H1 (cell line): ENCODE measurements at regions not wholly inside any gene's neighbourhood (a gene's known extent, or its start where the extent isn't known, plus 50 kb on each side); places are given as distances from the start of the nearest gene placed in this dataset.

Experiments
- CTCF ChIA-PET: fragments of 300-600 bp; sonication (Branson Sonifier 250); formaldehyde crosslinking; loops from one replicate; lab custom pipeline; 2021; ENCODE audit not compliant: partially characterized antibody; lab: Charles Lee
- POLR2A ChIA-PET: fragments of 300-600 bp; sonication (Branson Sonifier 250); formaldehyde crosslinking; loops from one replicate; lab custom pipeline; 2021; ENCODE audit warnings: inconsistent platforms; ENCODE audit not compliant: partially characterized antibody; lab: Charles Lee
- DNase-seq, 2 experiments: peaks; one replicate each; pipeline versions ENCODE4 v3.0.0 to v3.0.0-alpha.2; 2010 to 2022; ENCODE audit warnings: low spot score in 2 of 2, low read depth in 1 of 2, mixed read lengths in 1 of 2
- FAIRE-seq: peaks from 2 replicates; lab custom pipeline; 2011; peaks lifted over from hg19 to GRCh38; lab: Jason Lieb, UNC
- H2AFZ ChIP-seq: 2 replicates; pipeline ENCODE4 v1.8.1; 2012; ENCODE audit warnings: low read length, inconsistent platforms
- H2AK5ac ChIP-seq: 2 replicates; pipeline ENCODE4 v1.6.1; 2013; ENCODE audit warnings: low read depth, low read length
- H2BK120ac ChIP-seq: replicated peaks from 2 replicates; pipeline ENCODE3; 2013; ENCODE audit warnings: low read depth, low read length, inconsistent platforms
- H2BK12ac ChIP-seq: 2 replicates; pipeline ENCODE4 v1.6.1; 2013; ENCODE audit warnings: low read depth, low read length
- H2BK15ac ChIP-seq: 2 replicates; pipeline ENCODE4 v1.6.1; 2013; ENCODE audit warnings: low read length
- H2BK20ac ChIP-seq: 2 replicates; pipeline ENCODE4 v1.6.1; 2013; ENCODE audit warnings: low read length
- H2BK5ac ChIP-seq: 2 replicates; pipeline ENCODE4 v1.6.1; 2013; ENCODE audit warnings: low read depth, low read length
- H3K14ac ChIP-seq: 2 replicates; pipeline ENCODE4 v1.6.1; 2013; ENCODE audit warnings: inconsistent platforms; ENCODE audit not compliant: insufficient read length
- H3K18ac ChIP-seq: 2 replicates; pipeline ENCODE4 v1.6.1; 2013; ENCODE audit warnings: low read length; ENCODE audit errors: extremely low read depth
- H3K23ac ChIP-seq: 2 replicates; pipeline ENCODE4 v1.6.1; 2013; ENCODE audit warnings: inconsistent platforms; ENCODE audit not compliant: insufficient read length
- H3K23me2 ChIP-seq: 2 replicates; pipeline ENCODE4 v1.6.1; 2013; ENCODE audit warnings: low read depth, low read length
- H3K27ac ChIP-seq: 2 replicates; pipeline ENCODE4 v1.6.1; 2011; ENCODE audit warnings: low read depth, low read length, inconsistent platforms
- H3K27me3 ChIP-seq, 4 experiments: replicated peaks in 1 of 4; 1 replicate in 1 of 4; 2 replicates in 3 of 4; pipeline versions ENCODE4 v1.6.1 to v1.8.1; 2011 to 2013; ENCODE audit warnings: low read length in 3 of 4, mild to moderate bottlenecking in 3 of 4, inconsistent platforms in 2 of 4, mixed read lengths in 2 of 4, moderate library complexity in 1 of 4; ENCODE audit not compliant: control insufficient read depth in 3 of 4, insufficient read depth in 3 of 4; ENCODE audit errors: extremely low read depth in 1 of 4
- H3K36me3 ChIP-seq, 4 experiments: 2 replicates each; pipeline versions ENCODE4 v1.6.1 to v1.8.1; 2011 to 2013; ENCODE audit warnings: mild to moderate bottlenecking in 4 of 4, low read length in 3 of 4, moderate library complexity in 2 of 4, control low read depth in 1 of 4, inconsistent platforms in 1 of 4; ENCODE audit not compliant: insufficient read depth in 4 of 4, control insufficient read depth in 2 of 4
- H3K4ac ChIP-seq: replicated peaks from 2 replicates; pipeline ENCODE3; 2013; ENCODE audit warnings: low read length, low read depth, mixed read lengths, inconsistent platforms; ENCODE audit not compliant: insufficient read length
- H3K4me1 ChIP-seq, 4 experiments: replicated peaks in 1 of 4; 1 replicate in 1 of 4; 2 replicates in 3 of 4; pipeline versions ENCODE4 v1.6.1 to v1.8.1; 2011 to 2013; ENCODE audit warnings: low read length in 3 of 4, inconsistent platforms in 2 of 4, mixed read lengths in 1 of 4; ENCODE audit not compliant: insufficient read depth in 4 of 4, control insufficient read depth in 3 of 4
- H3K4me2 ChIP-seq, 2 experiments: 2 replicates each; pipeline versions ENCODE4 v1.6.1 to v1.8.1; 2011 to 2013; ENCODE audit warnings: low read depth in 2 of 2, low read length in 2 of 2, control low read depth in 1 of 2, inconsistent platforms in 1 of 2, mild to moderate bottlenecking in 1 of 2; ENCODE audit not compliant: insufficient read depth in 1 of 2
- H3K4me3 ChIP-seq, 4 experiments: fragments of 200-600, 300-600 bp in 1 of 4; sonication (generic), shearing (Covaris generic), sonication (Bioruptor Twin) in 1 of 4; 2 replicates each; pipeline versions ENCODE4 v1.5.1 to v1.8.1; 2011 to 2016; ENCODE audit warnings: low read length in 4 of 4, low read depth in 3 of 4, control low read depth in 2 of 4, inconsistent platforms in 2 of 4, mild to moderate bottlenecking in 2 of 4, mixed read lengths in 1 of 4, moderate library complexity in 1 of 4; ENCODE audit not compliant: insufficient read depth in 2 of 4; ENCODE audit errors: extremely low read depth in 1 of 4
- H3K56ac ChIP-seq: replicated peaks from 2 replicates; pipeline ENCODE3; 2013; ENCODE audit warnings: low read depth, mild to moderate bottlenecking, mixed read lengths, low read length, inconsistent platforms; ENCODE audit not compliant: insufficient read length
- H3K79me1 ChIP-seq: 2 replicates; pipeline ENCODE4 v1.6.1; 2013; ENCODE audit warnings: low read depth, low read length, control low read depth
- H3K79me2 ChIP-seq, 2 experiments: 2 replicates each; pipeline versions ENCODE4 v1.6.1 to v1.8.1; 2012 to 2013; ENCODE audit warnings: low read length in 2 of 2, mild to moderate bottlenecking in 2 of 2, inconsistent platforms in 1 of 2; ENCODE audit not compliant: insufficient read depth in 2 of 2, control insufficient read depth in 1 of 2
- H3K9ac ChIP-seq, 4 experiments: replicated peaks in 1 of 4; 1 replicate in 1 of 4; 2 replicates in 3 of 4; pipeline versions ENCODE4 v1.6.1 to v1.8.1; 2011 to 2013; ENCODE audit warnings: low read depth in 3 of 4, low read length in 3 of 4, control low read depth in 2 of 4, mild to moderate bottlenecking in 2 of 4, moderate library complexity in 2 of 4, inconsistent platforms in 1 of 4; ENCODE audit errors: extremely low read depth in 1 of 4
- H3K9me3 ChIP-seq, 2 experiments: 2 replicates each; pipeline versions ENCODE4 v1.6.1 to v1.8.1; 2012 to 2013; ENCODE audit warnings: mild to moderate bottlenecking in 2 of 2, moderate library complexity in 2 of 2, control low read depth in 1 of 2, inconsistent platforms in 1 of 2, low read depth in 1 of 2, low read length in 1 of 2, mixed read lengths in 1 of 2; ENCODE audit not compliant: insufficient read depth in 2 of 2
- H4K20me1 ChIP-seq, 2 experiments: replicated peaks in 1 of 2; 2 replicates each; pipeline versions ENCODE3 to v1.8.1; 2011 to 2013; ENCODE audit warnings: inconsistent platforms in 2 of 2, low read length in 2 of 2, mild to moderate bottlenecking in 1 of 2; ENCODE audit not compliant: insufficient read depth in 2 of 2, control insufficient read depth in 1 of 2
- H4K5ac ChIP-seq: 2 replicates; pipeline ENCODE4 v1.6.1; 2013; ENCODE audit warnings: low read length, low read depth, mixed read lengths, inconsistent platforms; ENCODE audit not compliant: insufficient read length
- H4K8ac ChIP-seq: 2 replicates; pipeline ENCODE4 v1.8.0; 2013; ENCODE audit warnings: mild to moderate bottlenecking, moderate library complexity, low read length, inconsistent platforms; ENCODE audit not compliant: insufficient read depth; ENCODE audit errors: extremely low read depth
- H4K91ac ChIP-seq: replicated peaks from 2 replicates; pipeline ENCODE3; 2013; ENCODE audit warnings: low read length, mixed read lengths, inconsistent platforms; ENCODE audit not compliant: insufficient read length
- CTBP2 ChIP-seq: IDR thresholded peaks from 2 replicates; pipeline ENCODE4 v1.7.0; 2011; ENCODE audit warnings: borderline replicate concordance, mild to moderate bottlenecking, moderate library complexity, mixed read lengths, low read length; ENCODE audit not compliant: insufficient read depth, insufficient read length
- CTCF ChIP-seq, 3 experiments: IDR thresholded peaks; 1 replicate in 2 of 3; 2 replicates in 1 of 3; pipeline versions ENCODE4 v1.5.1 to v1.6.1; 2011; ENCODE audit warnings: low read length in 3 of 3, mild to moderate bottlenecking in 3 of 3, inconsistent platforms in 2 of 3, low read depth in 1 of 3, moderate library complexity in 1 of 3; ENCODE audit not compliant: insufficient read depth in 1 of 3; ENCODE audit errors: control extremely low read depth in 1 of 3
- GABPA ChIP-seq: IDR thresholded peaks from 2 replicates; pipeline ENCODE4 v1.6.1; 2011; ENCODE audit warnings: mild to moderate bottlenecking, low read length, moderate library complexity, borderline replicate concordance; ENCODE audit not compliant: insufficient read depth
- RAD21 ChIP-seq, 2 experiments: IDR thresholded peaks in 1 of 2; conservative IDR thresholded peaks in 1 of 2; 2 replicates each; pipeline ENCODE4 v1.6.1; 2011; ENCODE audit warnings: low read depth in 2 of 2, low read length in 2 of 2, improper control_type of control experiment in 1 of 2, inconsistent platforms in 1 of 2, mild to moderate bottlenecking in 1 of 2, moderate library complexity in 1 of 2
- SAP30 ChIP-seq: fragments of 300-600 bp; sonication (generic); IDR thresholded peaks from 2 replicates; pipeline ENCODE4 v1.7.1; 2012; ENCODE audit warnings: low read length, moderate library complexity, mild to moderate bottlenecking, inconsistent platforms; ENCODE audit not compliant: insufficient read depth, insufficient replicate concordance
- SIN3A ChIP-seq, 2 experiments: IDR thresholded peaks in 1 of 2; conservative IDR thresholded peaks in 1 of 2; 2 replicates each; pipeline ENCODE4 v1.6.1; 2011 to 2012; ENCODE audit warnings: low read length in 2 of 2, improper control_type of control experiment in 1 of 2, low read depth in 1 of 2, mild to moderate bottlenecking in 1 of 2
- SIX5 ChIP-seq: IDR thresholded peaks from 2 replicates; pipeline ENCODE4 v1.6.1; 2011; ENCODE audit warnings: mild to moderate bottlenecking, low read depth, low read length
- SRF ChIP-seq: IDR thresholded peaks from 2 replicates; pipeline ENCODE4 v1.6.1; 2011; ENCODE audit warnings: mild to moderate bottlenecking, low read depth, low read length, moderate library complexity

- Histone ChIP-seq H2BK120ac (no peak overlapping the region), H3K27ac (no peak overlapping the region), H3K23me2 (no peaks in the 10 kb centered on the region), H3K9ac (no peak overlapping the region), H3K23ac (no peak overlapping the region), H4K20me1 (no peaks in the 10 kb centered on the region), H3K27me3 (no peaks in the 10 kb centered on the region), H4K5ac (no peak overlapping the region), H2AFZ (no peak overlapping the region), H3K36me3 (no peaks in the 10 kb centered on the region), H3K56ac (no peak overlapping the region), H4K91ac (no peak overlapping the region), H3K14ac (no peak overlapping the region), H3K4me3 (no peak overlapping the region), H3K4me2 (no peak overlapping the region), H3K79me1 (no peaks in the 10 kb centered on the region), H2BK12ac (no peak overlapping the region), H2BK20ac (no peak overlapping the region), H3K9me3 (no peaks in the 10 kb centered on the region), H3K4me1 (0 out of 7 replicates have a peak, but pooled peaks cover 0 to 5% (median 0%) of the 10 kb centered on the region in 4 experiments), H3K79me2 (no peaks in the 10 kb centered on the region), H3K18ac (no peak overlapping the region), H3K4ac (no peak overlapping the region), H2BK5ac (no peak overlapping the region), H2BK15ac (no peak overlapping the region), H4K8ac (no peak overlapping the region), H2AK5ac (no peak overlapping the region)
- POLR2A ChIA-PET = no interaction called here
- CTCF ChIA-PET = interaction anchor here (0.8 to 8.5 kb wide), 23 partner anchors 8 to 274 kb away, joined by 3 to 226 read pairs (median 5); no protein-coding TSS in a partner anchor
- DNase-seq = peak in 1 of 2 experiments; percentile 56
- TF ChIP-seq RAD21 (IDR thresholded peaks at IDR 0.05 in 1 of 2, conservative IDR thresholded peaks at IDR 0.05 in 1 of 2; ENCODE audit: low read depth in 2 of 2, low read length in 2 of 2) (peak; percentile 91 to 92), SAP30 (no peak), SIN3A (conservative IDR thresholded peaks at IDR 0.05 in 1 of 2, IDR thresholded peaks at IDR 0.05 in 1 of 2; ENCODE audit: low read depth in 1 of 2, low read length in 2 of 2) (0 out of 4 replicates have a peak, but pooled peaks of 1 of the 2 experiments have one; percentile 40), SIX5 (no peak), CTBP2 (no peak), SRF (no peak), GABPA (no peak), CTCF (IDR thresholded peaks at IDR 0.05; ENCODE audit: control extremely low read depth in 1 of 3, insufficient read depth in 1 of 3, low read depth in 1 of 3, low read length in 3 of 3) (peak; percentile 17 to 87 (median 82))
- peak; percentile 99 for FAIRE-seq
Observed at GRCh38 chr3:132256989-132257388, 60.2 kb upstream of the ACP3 start.
